ENCODE measurements at regions not wholly inside any gene's neighbourhood (a gene's known extent, or its start where the extent isn't known, plus 50 kb on each side); places are given as distances from the start of the nearest gene placed in this dataset.
"Not testable (repeated sequence)": the region's sequence is repeated elsewhere in the genome, so short reads cannot be mapped to it uniquely, and the experiment has no call there.

GRCh38 chr6:170001782-170002181 lies 250.4 kb downstream of the ERMARD start:
- not testable (repeated sequence) for TF ChIP-seq EZH2 (IDR thresholded peaks at IDR 0.05; ENCODE audit: insufficient read depth, poor library complexity, severe bottlenecking); EZH2phosphoT487 (IDR thresholded peaks at IDR 0.05; ENCODE audit: insufficient read depth, low read depth)
